Panc1 (cell line): ENCODE measurements at regions not wholly inside any gene's neighbourhood (a gene's known extent, or its start where the extent isn't known, plus 50 kb on each side); places are given as distances from the start of the nearest gene placed in this dataset.
"Not testable (repeated sequence)": the region's sequence is repeated elsewhere in the genome, so short reads cannot be mapped to it uniquely, and the experiment has no call there.

Experiments
- ATAC-seq: fragments of 200-7000 bp; cut with Tn5 transposase; 2 replicates; pipeline ENCODE4 v1.9.1; 2020; ENCODE audit warnings: mild to moderate bottlenecking, moderate library complexity
- BruUV-seq: library from RNA; stranded (reverse); fragments of 400-500 nt; replicated peaks from 2 replicates; lab custom pipeline; 2021; lab: Mats Ljungman, UMichigan
- CTCF ChIA-PET: fragments of 300-600 bp; sonication (Branson Sonifier 250); formaldehyde crosslinking; loops from one replicate; lab custom pipeline; 2022; ENCODE audit warnings: antibody characterized with exemption; lab: Charles Lee
- POLR2A ChIA-PET: fragments of 300-600 bp; sonication (Branson Sonifier 250); formaldehyde crosslinking; loops from one replicate; lab custom pipeline; 2022; ENCODE audit warnings: antibody characterized with exemption; lab: Charles Lee
- DNase-seq: peaks from one replicate; pipeline ENCODE4 v3.0.0-alpha.2; 2010; ENCODE audit warnings: low read depth, low spot score
- H3K27ac ChIP-seq: 2 replicates; pipeline ENCODE4 v1.5.1; 2011; ENCODE audit warnings: mild to moderate bottlenecking, low read length, inconsistent platforms
- H3K27me3 ChIP-seq: fragments of 200-500 bp; sonication (Bioruptor generic); 2 replicates; pipeline ENCODE4 v1.6.0; 2014; ENCODE audit warnings: low read length, inconsistent platforms; ENCODE audit not compliant: control insufficient read depth, insufficient read depth
- H3K36me3 ChIP-seq: fragments of 200-500 bp; sonication (Bioruptor generic); 2 replicates; pipeline ENCODE4 v1.5.1; 2014; ENCODE audit warnings: inconsistent platforms, mild to moderate bottlenecking, low read length, moderate library complexity; ENCODE audit not compliant: control insufficient read depth, insufficient read depth
- H3K4me1 ChIP-seq: 2 replicates; pipeline ENCODE4 v1.5.1; 2011; ENCODE audit warnings: inconsistent platforms, mild to moderate bottlenecking, low read length, moderate library complexity; ENCODE audit not compliant: control insufficient read depth, insufficient read depth
- H3K4me3 ChIP-seq, 2 experiments: 2 replicates each; pipeline ENCODE4 v1.5.1; 2011 to 2012; ENCODE audit warnings: low read depth in 2 of 2, low read length in 2 of 2, mild to moderate bottlenecking in 2 of 2, inconsistent platforms in 1 of 2, moderate library complexity in 1 of 2
- H3K9me3 ChIP-seq: fragments of 200-500 bp; sonication (Bioruptor generic); 2 replicates; pipeline ENCODE4 v1.5.1; 2014; ENCODE audit warnings: low read depth, mild to moderate bottlenecking, inconsistent platforms, low read length, moderate library complexity; ENCODE audit not compliant: control insufficient read depth, insufficient read depth
- CTCF ChIP-seq: fragments of 450-650 bp; IDR thresholded peaks from 2 replicates; pipeline ENCODE4 v1.5.1; 2017; ENCODE audit warnings: mild to moderate bottlenecking
- POLR2AphosphoS5 ChIP-seq: IDR thresholded peaks from 2 replicates; pipeline ENCODE4 v1.6.1; 2012; ENCODE audit warnings: mild to moderate bottlenecking, low read depth, low read length, moderate library complexity
- SIN3A ChIP-seq: IDR thresholded peaks from 2 replicates; pipeline ENCODE4 v1.6.1; 2012; ENCODE audit warnings: low read depth, mild to moderate bottlenecking, low read length, moderate library complexity, borderline replicate concordance; ENCODE audit not compliant: insufficient read depth
- TCF7L2 ChIP-seq: IDR thresholded peaks from 2 replicates; pipeline ENCODE4 v1.6.1; 2011; ENCODE audit warnings: mild to moderate bottlenecking, low read depth, low read length, inconsistent platforms
- in situ Hi-C: cut with HindIII; loops from 2 replicates; pipeline ENCODE4 v1.10.0; 2016; ENCODE audit warnings: low sequenced_read_pairs, low pct_unique_long_range_greater_than_20kb
- intact Hi-C: fragments of 100-400 bp; cut with micrococcal nuclease; formaldehyde crosslinking; loops from one replicate; pipeline ENCODE4 v1.10.0; 2022; ENCODE audit not compliant: unreplicated experiment
- TF ChIP-seq, protein P1 (sequence below), 2 experiments: IDR thresholded peaks; 2 replicates each; pipeline ENCODE4 v1.6.1; 2011 to 2012; ENCODE audit warnings: low read depth in 2 of 2, control low read depth in 1 of 2, low read length in 1 of 2, mild to moderate bottlenecking in 1 of 2, moderate library complexity in 1 of 2; ENCODE audit not compliant: insufficient read depth in 1 of 2

GRCh38 chr16:65697065-65697464 is 575.2 kb upstream of the CDH11 start:
- H3K36me3 ChIP-seq, result no peaks in the 10 kb centered on the region
- intact Hi-C loops (no loop called here), in situ Hi-C loops (no loop called here)
- POLR2A ChIA-PET, result no interaction called here
- CTCF ChIA-PET, result no interaction called here
- BruUV-seq, result no TSS peak
- no peaks in the 10 kb centered on the region for H3K27me3 ChIP-seq
- H3K4me1 ChIP-seq, result no peaks in the 10 kb centered on the region
- ATAC-seq (no peak), DNase-seq (no peak)
- no peak overlapping the region for H3K27ac ChIP-seq
- no peak overlapping the region for H3K4me3 ChIP-seq
- no peak for TF ChIP-seq TCF7L2
- TF ChIP-seq POLR2AphosphoS5, result no peak
- no peak for TF ChIP-seq SIN3A
- TF ChIP-seq, protein P1, sequence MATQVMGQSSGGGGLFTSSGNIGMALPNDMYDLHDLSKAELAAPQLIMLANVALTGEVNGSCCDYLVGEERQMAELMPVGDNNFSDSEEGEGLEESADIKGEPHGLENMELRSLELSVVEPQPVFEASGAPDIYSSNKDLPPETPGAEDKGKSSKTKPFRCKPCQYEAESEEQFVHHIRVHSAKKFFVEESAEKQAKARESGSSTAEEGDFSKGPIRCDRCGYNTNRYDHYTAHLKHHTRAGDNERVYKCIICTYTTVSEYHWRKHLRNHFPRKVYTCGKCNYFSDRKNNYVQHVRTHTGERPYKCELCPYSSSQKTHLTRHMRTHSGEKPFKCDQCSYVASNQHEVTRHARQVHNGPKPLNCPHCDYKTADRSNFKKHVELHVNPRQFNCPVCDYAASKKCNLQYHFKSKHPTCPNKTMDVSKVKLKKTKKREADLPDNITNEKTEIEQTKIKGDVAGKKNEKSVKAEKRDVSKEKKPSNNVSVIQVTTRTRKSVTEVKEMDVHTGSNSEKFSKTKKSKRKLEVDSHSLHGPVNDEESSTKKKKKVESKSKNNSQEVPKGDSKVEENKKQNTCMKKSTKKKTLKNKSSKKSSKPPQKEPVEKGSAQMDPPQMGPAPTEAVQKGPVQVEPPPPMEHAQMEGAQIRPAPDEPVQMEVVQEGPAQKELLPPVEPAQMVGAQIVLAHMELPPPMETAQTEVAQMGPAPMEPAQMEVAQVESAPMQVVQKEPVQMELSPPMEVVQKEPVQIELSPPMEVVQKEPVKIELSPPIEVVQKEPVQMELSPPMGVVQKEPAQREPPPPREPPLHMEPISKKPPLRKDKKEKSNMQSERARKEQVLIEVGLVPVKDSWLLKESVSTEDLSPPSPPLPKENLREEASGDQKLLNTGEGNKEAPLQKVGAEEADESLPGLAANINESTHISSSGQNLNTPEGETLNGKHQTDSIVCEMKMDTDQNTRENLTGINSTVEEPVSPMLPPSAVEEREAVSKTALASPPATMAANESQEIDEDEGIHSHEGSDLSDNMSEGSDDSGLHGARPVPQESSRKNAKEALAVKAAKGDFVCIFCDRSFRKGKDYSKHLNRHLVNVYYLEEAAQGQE (IDR thresholded peaks at IDR 0.05; ENCODE audit: insufficient read depth in 1 of 2, low read depth in 2 of 2, low read length in 1 of 2), result no peak
- TF ChIP-seq CTCF, result no peak
- H3K9me3 ChIP-seq, result no peaks in the 10 kb centered on the region

GRCh38 chr16:65691846-65692245 is 570.0 kb upstream of the CDH11 start:
- H3K9me3 ChIP-seq, ATAC-seq, CTCF ChIA-PET, POLR2A ChIA-PET, H3K36me3 ChIP-seq, BruUV-seq, H3K27ac ChIP-seq, H3K4me1 ChIP-seq, H3K4me3 ChIP-seq, in situ Hi-C loops, H3K27me3 ChIP-seq, intact Hi-C loops, DNase-seq: not testable (repeated sequence)

DNA sequence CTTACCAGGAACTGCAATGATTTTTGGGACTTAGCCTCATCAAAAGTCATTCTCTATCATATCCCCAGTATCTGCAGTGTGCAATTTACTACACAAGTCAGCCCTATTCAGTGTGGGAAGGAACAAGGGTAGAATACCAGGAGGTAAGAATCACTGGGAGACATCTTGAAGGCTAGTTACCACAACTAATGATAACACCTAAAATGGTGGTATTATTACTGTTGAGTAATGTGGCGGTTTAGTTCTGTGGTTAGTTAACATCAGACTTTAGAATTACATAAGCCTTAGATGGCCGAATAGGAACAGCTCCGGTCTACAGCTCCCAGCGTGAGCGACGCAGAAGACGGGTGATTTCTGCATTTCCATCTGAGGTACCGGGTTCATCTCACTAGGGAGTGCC is 567.9 kb upstream of the CDH11 start:
- POLR2A ChIA-PET, result no interaction called here
- no peak overlapping the region for H3K4me3 ChIP-seq
- no peaks in the 10 kb centered on the region for H3K9me3 ChIP-seq
- in situ Hi-C loops (no loop called here), intact Hi-C loops (no loop called here)
- H3K36me3 ChIP-seq, result no peaks in the 10 kb centered on the region
- no peaks in the 10 kb centered on the region for H3K4me1 ChIP-seq
- CTCF ChIA-PET, result no interaction called here
- BruUV-seq, result no TSS peak
- no peaks in the 10 kb centered on the region for H3K27me3 ChIP-seq
- DNase-seq, result no peak
- no peak for ATAC-seq
- no peak overlapping the region for H3K27ac ChIP-seq
- TF ChIP-seq, protein P1 (IDR thresholded peaks at IDR 0.05; ENCODE audit: insufficient read depth in 1 of 2, low read depth in 2 of 2, low read length in 1 of 2), result no peak
- no peak for TF ChIP-seq CTCF
- no peak for TF ChIP-seq TCF7L2
- no peak for TF ChIP-seq SIN3A
- TF ChIP-seq POLR2AphosphoS5, result no peak
